ENCODE measurements at regions not wholly inside any gene's neighbourhood (a gene's known extent, or its start where the extent isn't known, plus 50 kb on each side); places are given as distances from the start of the nearest gene placed in this dataset.

GRCh38 chr2:226376516-226377180 is 423.0 kb downstream of the IRS1 start:
- no peak for ATAC-seq

GRCh38 chr2:226366920-226367319 is 432.7 kb downstream of the IRS1 start:
- ATAC-seq = no peak

GRCh38 chr2:226364217-226364616 is 435.4 kb downstream of the IRS1 start:
- ATAC-seq = no peak

GRCh38 chr2:226362980-226363379 is 436.6 kb downstream of the IRS1 start:
- ATAC-seq = peak; percentile 57

- no peak for ATAC-seq
Observed at GRCh38 chr2:226360658-226361057, 439.0 kb downstream of the IRS1 start.

- ATAC-seq = no peak
Observed at GRCh38 chr2:226358688-226359087, 440.9 kb downstream of the IRS1 start.

GRCh38 chr2:226357816-226358215 is 441.8 kb downstream of the IRS1 start:
- no peak for ATAC-seq

- ATAC-seq = no peak
Observed at GRCh38 chr2:226355600-226355999, 444.0 kb downstream of the IRS1 start.

- no peak for ATAC-seq
Observed at GRCh38 chr2:226354434-226354833, 445.2 kb downstream of the IRS1 start.

- no peak for ATAC-seq
Observed at GRCh38 chr2:226352941-226353560, 446.6 kb downstream of the IRS1 start.

GRCh38 chr2:226351711-226352110 is 447.9 kb downstream of the IRS1 start:
- no peak for ATAC-seq

GRCh38 chr2:226339616-226340015 is 460.0 kb downstream of the IRS1 start:
- no peak for ATAC-seq

- no peak for ATAC-seq
Observed at GRCh38 chr2:226338825-226339224, 460.8 kb downstream of the IRS1 start.

GRCh38 chr2:226337941-226338600 is 461.5 kb downstream of the IRS1 start:
- ATAC-seq = no peak

GRCh38 chr2:226336283-226336682 is 463.3 kb downstream of the IRS1 start:
- no peak for ATAC-seq

- ATAC-seq = no peak
Observed at GRCh38 chr2:226334981-226335720, 464.5 kb downstream of the IRS1 start.

GRCh38 chr2:226333388-226333787 is 466.2 kb downstream of the IRS1 start:
- ATAC-seq = no peak

GRCh38 chr2:226330206-226330605 is 469.4 kb downstream of the IRS1 start:
- ATAC-seq = no peak

GRCh38 chr2:226329180-226329579 is 470.4 kb downstream of the IRS1 start:
- no peak for ATAC-seq

- ATAC-seq = no peak
Observed at GRCh38 chr2:226327830-226328229, 471.8 kb downstream of the IRS1 start.

GRCh38 chr2:226325526-226325925 is 474.1 kb downstream of the IRS1 start:
- ATAC-seq = no peak

GRCh38 chr2:226320076-226320948 is 479.3 kb downstream of the IRS1 start:
- no peak for ATAC-seq

Measured in esophagus mucosa (tissue), 1 donor.